OCI-LY7 (cell line): ENCODE measurements at regions not wholly inside any gene's neighbourhood (a gene's known extent, or its start where the extent isn't known, plus 50 kb on each side); places are given as distances from the start of the nearest gene placed in this dataset.

Experiments used
- BruUV-seq: library from RNA; stranded (reverse); fragments of 400-500 nt; replicated peaks from 2 replicates; lab custom pipeline; 2021; lab: Mats Ljungman, UMichigan
- CTCF ChIA-PET: fragments of 300-600 bp; sonication (Branson Sonifier 250); formaldehyde crosslinking; loops from one replicate; lab custom pipeline; 2022; ENCODE audit warnings: antibody characterized with exemption; ENCODE audit not compliant: unreplicated experiment; lab: Charles Lee
- POLR2A ChIA-PET: fragments of 300-600 bp; sonication (Branson Sonifier 250); formaldehyde crosslinking; loops from one replicate; lab custom pipeline; 2022; ENCODE audit warnings: antibody characterized with exemption; lab: Charles Lee
- DNase-seq: peaks from one replicate; pipeline ENCODE4 v3.0.0-alpha.2; 2015; ENCODE audit warnings: low spot score
- H2AFZ ChIP-seq: fragments of 200-600 bp; sonication (generic), shearing (Covaris generic); 2 replicates; pipeline ENCODE4 v1.6.1; 2014; ENCODE audit warnings: mild to moderate bottlenecking, antibody characterized with exemption, low read length, moderate library complexity
- H3K27ac ChIP-seq: fragments of 200-600 bp; sonication (generic); 2 replicates; pipeline ENCODE4 v1.5.1; 2014; ENCODE audit warnings: mixed run types, low read depth, mild to moderate bottlenecking, moderate library complexity, low read length, inconsistent platforms; ENCODE audit not compliant: poor library complexity, severe bottlenecking
- H3K36me3 ChIP-seq: fragments of 200-600 bp; sonication (generic); 2 replicates; pipeline ENCODE4 v1.6.1; 2014; ENCODE audit warnings: mild to moderate bottlenecking, antibody characterized with exemption, low read length, moderate library complexity, mixed read lengths; ENCODE audit not compliant: insufficient read depth
- H3K4me1 ChIP-seq: fragments of 200-600 bp; sonication (generic); 2 replicates; pipeline ENCODE4 v1.5.1; 2014; ENCODE audit warnings: mild to moderate bottlenecking, low read length; ENCODE audit not compliant: insufficient read depth, poor library complexity, severe bottlenecking
- H3K4me2 ChIP-seq: fragments of 200-600 bp; sonication (generic); 2 replicates; pipeline ENCODE4 v1.6.1; 2014; ENCODE audit warnings: mild to moderate bottlenecking, low read length
- H3K4me3 ChIP-seq: fragments of 200-600 bp; sonication (generic); 2 replicates; pipeline ENCODE4 v1.5.1; 2014; ENCODE audit warnings: mild to moderate bottlenecking, low read depth, low read length; ENCODE audit not compliant: poor library complexity, severe bottlenecking
- H3K79me2 ChIP-seq: fragments of 200-600 bp; sonication (generic); 2 replicates; pipeline ENCODE4 v1.6.1; 2016; ENCODE audit warnings: low read depth, mild to moderate bottlenecking, low read length, moderate library complexity, mixed read lengths; ENCODE audit not compliant: insufficient read depth
- H3K9me2 ChIP-seq: fragments of 200-600 bp; sonication (generic); 2 replicates; pipeline ENCODE4 v1.6.1; 2016; ENCODE audit warnings: mild to moderate bottlenecking, low read length, mixed read lengths; ENCODE audit not compliant: insufficient read depth
- H3K9me3 ChIP-seq: fragments of 200-600 bp; sonication (generic); 2 replicates; pipeline ENCODE4 v1.6.1; 2014; ENCODE audit warnings: mild to moderate bottlenecking, mixed run types, low read length, mixed read lengths
- H4K20me1 ChIP-seq: fragments of 200-600 bp; sonication (generic); 2 replicates; pipeline ENCODE4 v1.6.1; 2014; ENCODE audit warnings: mild to moderate bottlenecking, antibody characterized with exemption, low read length, moderate library complexity, mixed read lengths; ENCODE audit not compliant: insufficient read depth
- EZH2phosphoT487 ChIP-seq: fragments of 200-600 bp; sonication (generic); IDR thresholded peaks from 2 replicates; pipeline ENCODE4 v1.6.1; 2018; ENCODE audit warnings: low read depth, borderline replicate concordance, mild to moderate bottlenecking, mixed run types, antibody characterized with exemption, low read length, moderate library complexity, mixed read lengths
- intact Hi-C: fragments of 100-400 bp; cut with micrococcal nuclease; formaldehyde crosslinking; loops from one replicate; pipeline ENCODE4 v1.10.0; 2022; ENCODE audit not compliant: unreplicated experiment
- TF ChIP-seq, protein P1 (sequence below): fragments of 200-600 bp; sonication (generic); conservative IDR thresholded peaks from 2 replicates; pipeline ENCODE4 v1.5.1; 2014; ENCODE audit warnings: mild to moderate bottlenecking, antibody characterized with exemption, low read length, moderate library complexity, mixed read lengths

DNA sequence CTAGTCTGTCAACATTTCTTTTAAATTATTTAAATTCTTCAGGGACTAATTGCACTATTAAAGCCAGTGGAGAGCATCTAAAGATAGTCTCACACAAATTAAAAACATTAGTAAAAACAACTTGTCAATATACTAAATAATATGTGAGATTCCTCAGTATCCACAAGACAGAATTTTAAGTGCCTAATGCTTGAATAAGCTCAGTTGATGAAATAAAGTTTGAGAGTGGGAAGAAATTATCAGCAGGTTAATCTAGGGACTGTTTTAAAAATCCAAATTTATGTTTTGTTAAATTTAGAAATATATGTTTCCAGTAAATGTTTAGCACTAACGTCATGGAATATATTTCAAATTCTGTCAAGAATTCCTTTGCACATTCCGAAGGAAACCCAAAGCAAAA, 105.2 kb downstream of the SLC41A2 start:
- H3K4me3 ChIP-seq = no peak overlapping the region
- BruUV-seq = no TSS peak
- H3K79me2 ChIP-seq = no peaks in the 10 kb centered on the region
- no peaks in the 10 kb centered on the region for H3K36me3 ChIP-seq
- no peaks in the 10 kb centered on the region for H3K9me3 ChIP-seq
- intact Hi-C loops = no loop called here
- no peak overlapping the region for H3K4me2 ChIP-seq
- no peaks in the 10 kb centered on the region for H3K4me1 ChIP-seq
- H3K27ac ChIP-seq = no peak overlapping the region
- no peak overlapping the region for H2AFZ ChIP-seq
- no peaks in the 10 kb centered on the region for H3K9me2 ChIP-seq
- no peaks in the 10 kb centered on the region for H4K20me1 ChIP-seq
- POLR2A ChIA-PET = interaction anchor here (0.8 to 1.6 kb wide), 3 partner anchors 18 to 107 kb away, joined by 3 to 5 read pairs (median 3); no protein-coding TSS in a partner anchor
- no peak for TF ChIP-seq EZH2phosphoT487
- TF ChIP-seq, protein P1, sequence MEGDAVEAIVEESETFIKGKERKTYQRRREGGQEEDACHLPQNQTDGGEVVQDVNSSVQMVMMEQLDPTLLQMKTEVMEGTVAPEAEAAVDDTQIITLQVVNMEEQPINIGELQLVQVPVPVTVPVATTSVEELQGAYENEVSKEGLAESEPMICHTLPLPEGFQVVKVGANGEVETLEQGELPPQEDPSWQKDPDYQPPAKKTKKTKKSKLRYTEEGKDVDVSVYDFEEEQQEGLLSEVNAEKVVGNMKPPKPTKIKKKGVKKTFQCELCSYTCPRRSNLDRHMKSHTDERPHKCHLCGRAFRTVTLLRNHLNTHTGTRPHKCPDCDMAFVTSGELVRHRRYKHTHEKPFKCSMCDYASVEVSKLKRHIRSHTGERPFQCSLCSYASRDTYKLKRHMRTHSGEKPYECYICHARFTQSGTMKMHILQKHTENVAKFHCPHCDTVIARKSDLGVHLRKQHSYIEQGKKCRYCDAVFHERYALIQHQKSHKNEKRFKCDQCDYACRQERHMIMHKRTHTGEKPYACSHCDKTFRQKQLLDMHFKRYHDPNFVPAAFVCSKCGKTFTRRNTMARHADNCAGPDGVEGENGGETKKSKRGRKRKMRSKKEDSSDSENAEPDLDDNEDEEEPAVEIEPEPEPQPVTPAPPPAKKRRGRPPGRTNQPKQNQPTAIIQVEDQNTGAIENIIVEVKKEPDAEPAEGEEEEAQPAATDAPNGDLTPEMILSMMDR = no peak
- CTCF ChIA-PET = no interaction called here
- no peak for DNase-seq

DNA sequence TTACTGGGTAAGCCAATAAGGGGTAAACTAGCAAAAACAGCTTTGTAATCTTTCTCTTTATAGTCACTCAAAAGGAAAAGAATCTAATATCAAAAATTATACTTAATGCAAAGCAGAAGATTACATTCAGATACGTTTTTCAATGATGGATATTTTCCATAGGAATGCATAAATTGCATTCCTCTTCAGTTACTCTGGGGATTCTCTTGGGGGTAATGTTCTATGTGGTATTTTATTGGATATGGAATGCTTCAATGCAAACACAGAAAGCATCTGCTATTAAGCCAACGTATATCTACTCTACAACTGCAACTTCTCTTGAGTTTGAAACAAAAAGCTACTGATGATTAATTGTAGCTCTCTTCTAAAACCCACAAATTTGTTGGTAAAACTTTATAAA, 106.0 kb downstream of the SLC41A2 start:
- Histone ChIP-seq H3K4me2 (no peak overlapping the region), H3K4me3 (no peak overlapping the region), H2AFZ (no peak overlapping the region), H3K79me2 (no peaks in the 10 kb centered on the region), H3K27ac (no peak overlapping the region), H4K20me1 (no peaks in the 10 kb centered on the region), H3K9me2 (no peaks in the 10 kb centered on the region), H3K36me3 (no peaks in the 10 kb centered on the region), H3K4me1 (no peaks in the 10 kb centered on the region), H3K9me3 (no peaks in the 10 kb centered on the region)
- no peak for DNase-seq
- ChIA-PET POLR2A (interaction anchor here (0.7 to 1.6 kb wide), 4 partner anchors 11 to 413 kb away, joined by 3 to 5 read pairs (median 3); no protein-coding TSS in a partner anchor), CTCF (no interaction called here)
- no peak for TF ChIP-seq EZH2phosphoT487
- TF ChIP-seq, protein P1 = no peak
- no TSS peak for BruUV-seq
- intact Hi-C loops = no loop called here

DNA sequence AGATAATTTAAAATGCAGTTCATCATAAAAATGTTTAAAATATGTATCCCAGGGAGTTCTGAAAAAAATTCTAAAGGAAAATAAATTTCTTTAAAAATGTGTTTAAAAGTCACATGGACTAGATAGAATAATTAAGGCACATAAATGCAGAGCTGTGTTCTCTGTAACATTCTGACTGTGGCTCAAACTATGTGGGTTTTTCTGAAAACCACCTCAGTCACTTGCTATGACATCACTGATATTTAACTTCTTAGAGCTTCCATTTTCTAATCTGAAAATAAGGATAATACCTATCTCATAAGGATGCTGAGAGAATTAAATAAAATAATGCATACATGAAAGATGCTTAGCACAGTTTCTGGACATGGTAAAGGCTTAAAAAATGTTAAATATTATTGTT, 107.3 kb downstream of the SLC41A2 start:
- Histone ChIP-seq H3K4me3 (no peak overlapping the region), H3K4me2 (no peak overlapping the region), H3K9me2 (no peaks in the 10 kb centered on the region), H3K4me1 (no peaks in the 10 kb centered on the region), H3K27ac (no peak overlapping the region), H4K20me1 (no peaks in the 10 kb centered on the region), H3K9me3 (no peaks in the 10 kb centered on the region), H3K36me3 (no peaks in the 10 kb centered on the region), H2AFZ (no peak overlapping the region), H3K79me2 (no peaks in the 10 kb centered on the region)
- BruUV-seq = no TSS peak
- CTCF ChIA-PET = no interaction called here
- intact Hi-C loops = no loop called here
- no peak for DNase-seq
- TF ChIP-seq, protein P1 = no peak
- TF ChIP-seq EZH2phosphoT487 = no peak
- POLR2A ChIA-PET = interaction anchor here (0.5 to 1.7 kb wide), 7 partner anchors 8 to 673 kb away, joined by 3 to 4 read pairs (median 3); no protein-coding TSS in a partner anchor
